Nephron progenitor cell (in vitro differentiated cells): ENCODE measurements at regions not wholly inside any gene's neighbourhood (a gene's known extent, or its start where the extent isn't known, plus 50 kb on each side); places are given as distances from the start of the nearest gene placed in this dataset.
"Not testable (repeated sequence)": the region's sequence is repeated elsewhere in the genome, so short reads cannot be mapped to it uniquely, and the experiment has no call there.

Source experiments
- DNase-seq: peaks from one replicate; pipeline ENCODE4 v3.0.0; 2021
- H3K27ac Mint-ChIP-seq: 2 replicates; pipeline ENCODE4 v1.8.0; 2021; ENCODE audit warnings: mild to moderate bottlenecking, moderate library complexity, mixed read lengths
- H3K27me3 Mint-ChIP-seq: 2 replicates; pipeline ENCODE4 v1.8.0; 2021; ENCODE audit warnings: mild to moderate bottlenecking, low read depth, mixed read lengths; ENCODE audit not compliant: poor library complexity
- H3K36me3 Mint-ChIP-seq: 2 replicates; pipeline ENCODE4 v1.8.0; 2021; ENCODE audit warnings: low read depth, mixed read lengths
- H3K4me1 Mint-ChIP-seq: 2 replicates; pipeline ENCODE4 v1.8.0; 2021; ENCODE audit warnings: mixed read lengths
- H3K4me3 Mint-ChIP-seq: 2 replicates; pipeline ENCODE4 v1.8.0; 2021; ENCODE audit warnings: mild to moderate bottlenecking, moderate library complexity, mixed read lengths
- H3K9me3 Mint-ChIP-seq: 2 replicates; pipeline ENCODE4 v1.8.0; 2021; ENCODE audit warnings: mild to moderate bottlenecking, moderate library complexity, mixed read lengths
- CTCF ChIP-seq: fragments of 200-600 bp; sonication (generic); IDR thresholded peaks from 2 replicates; pipeline ENCODE4 v1.5.0; 2021; ENCODE audit warnings: antibody characterized with exemption

GRCh38 chr4:179029683-179030082 lies 1587.4 kb upstream of the AGA start:
- TF ChIP-seq CTCF: no peak
- H3K9me3 Mint-ChIP-seq: peaks cover 10% of the 10 kb centered on the region
- no peaks in the 10 kb centered on the region for H3K4me1 Mint-ChIP-seq
- no peaks in the 10 kb centered on the region for H3K36me3 Mint-ChIP-seq
- H3K27ac Mint-ChIP-seq: no peak overlapping the region
- no peaks in the 10 kb centered on the region for H3K27me3 Mint-ChIP-seq
- no peak overlapping the region for H3K4me3 Mint-ChIP-seq
- no peak for DNase-seq

GRCh38 chr4:179040259-179040658 lies 1598.0 kb upstream of the AGA start:
- Mint-ChIP-seq H3K27me3 (no peaks in the 10 kb centered on the region), H3K9me3 (no peaks in the 10 kb centered on the region), H3K4me1 (no peaks in the 10 kb centered on the region), H3K4me3 (no peak overlapping the region), H3K36me3 (no peaks in the 10 kb centered on the region), H3K27ac (no peak overlapping the region)
- TF ChIP-seq CTCF: no peak
- DNase-seq: no peak

GRCh38 chr4:179048839-179049453 lies 1606.7 kb upstream of the AGA start:
- no peak for TF ChIP-seq CTCF
- Mint-ChIP-seq H3K27me3 (no peaks in the 10 kb centered on the region), H3K9me3 (peaks cover 5% of the 10 kb centered on the region), H3K27ac (no peak overlapping the region), H3K36me3 (no peaks in the 10 kb centered on the region), H3K4me3 (no peak overlapping the region), H3K4me1 (no peaks in the 10 kb centered on the region)
- no peak for DNase-seq

- Mint-ChIP-seq H3K4me3 (no peak overlapping the region), H3K9me3 (peaks cover 5% of the 10 kb centered on the region), H3K36me3 (no peaks in the 10 kb centered on the region), H3K27me3 (no peaks in the 10 kb centered on the region), H3K27ac (no peak overlapping the region), H3K4me1 (no peaks in the 10 kb centered on the region)
- no peak for DNase-seq
- TF ChIP-seq CTCF: no peak
Measured at GRCh38 chr4:179051206-179051605, 1609.0 kb upstream of the AGA start.

- Mint-ChIP-seq H3K4me3 (no peak overlapping the region), H3K36me3 (no peaks in the 10 kb centered on the region), H3K4me1 (no peaks in the 10 kb centered on the region), H3K27me3 (no peaks in the 10 kb centered on the region), H3K27ac (no peak overlapping the region), H3K9me3 (no peaks in the 10 kb centered on the region)
- no peak for TF ChIP-seq CTCF
- no peak for DNase-seq
Measured at GRCh38 chr4:179059396-179059795, 1617.2 kb upstream of the AGA start.

- H3K27ac Mint-ChIP-seq, H3K9me3 Mint-ChIP-seq, H3K4me1 Mint-ChIP-seq, H3K36me3 Mint-ChIP-seq, H3K27me3 Mint-ChIP-seq, DNase-seq, H3K4me3 Mint-ChIP-seq: not testable (repeated sequence)
Measured at GRCh38 chr4:179066254-179066653, 1624.0 kb upstream of the AGA start.
